ENCODE measurements at regions not wholly inside any gene's neighbourhood (a gene's known extent, or its start where the extent isn't known, plus 50 kb on each side); places are given as distances from the start of the nearest gene placed in this dataset.
"Not testable (repeated sequence)": the region's sequence is repeated elsewhere in the genome, so short reads cannot be mapped to it uniquely, and the experiment has no call there.

- no peak for DNase-seq (ENCODE audit: low read depth in 2 of 2)
Measured at GRCh38 chr6:6812427-6812826, 223.9 kb downstream of the LY86 start.

- no peak for DNase-seq (ENCODE audit: low read depth in 2 of 2)
Measured at GRCh38 chr6:6815732-6816131, 227.2 kb downstream of the LY86 start.

GRCh38 chr6:6816716-6817115 is 228.2 kb downstream of the LY86 start:
- DNase-seq (ENCODE audit: low read depth in 2 of 2) = no peak

- no peak for DNase-seq (ENCODE audit: low read depth in 2 of 2)
Measured at GRCh38 chr6:6818078-6818639, 229.6 kb downstream of the LY86 start.

- DNase-seq (ENCODE audit: low read depth in 2 of 2) = no peak
Measured at GRCh38 chr6:6820641-6821238, 232.2 kb downstream of the LY86 start.

GRCh38 chr6:6821639-6822261 is 233.2 kb downstream of the LY86 start:
- no peak for DNase-seq (ENCODE audit: low read depth in 2 of 2)

- DNase-seq (ENCODE audit: low read depth in 2 of 2) = no peak
Measured at GRCh38 chr6:6823030-6823429, 234.5 kb downstream of the LY86 start.

GRCh38 chr6:6823568-6824224 is 235.2 kb downstream of the LY86 start:
- DNase-seq (ENCODE audit: low read depth in 2 of 2) = no peak

GRCh38 chr6:6824381-6824780 is 235.9 kb downstream of the LY86 start:
- DNase-seq (ENCODE audit: low read depth in 2 of 2) = no peak

GRCh38 chr6:6825193-6825784 is 236.8 kb downstream of the LY86 start:
- no peak for DNase-seq (ENCODE audit: low read depth in 2 of 2)

- DNase-seq (ENCODE audit: low read depth in 2 of 2) = no peak
Measured at GRCh38 chr6:6826095-6826901, 237.8 kb downstream of the LY86 start.

GRCh38 chr6:6826961-6827360 is 238.4 kb downstream of the LY86 start:
- DNase-seq (ENCODE audit: low read depth in 2 of 2) = no peak

- DNase-seq (ENCODE audit: low read depth in 2 of 2) = no peak
Measured at GRCh38 chr6:6829872-6830685, 241.6 kb downstream of the LY86 start.

- not testable (repeated sequence) for DNase-seq (ENCODE audit: low read depth in 2 of 2)
Measured at GRCh38 chr6:6830686-6831063, 242.2 kb downstream of the LY86 start.

GRCh38 chr6:6832439-6832838 is 243.9 kb downstream of the LY86 start:
- no peak for DNase-seq (ENCODE audit: low read depth in 2 of 2)

- no peak for DNase-seq (ENCODE audit: low read depth in 2 of 2)
Measured at GRCh38 chr6:6834356-6835222, 246.1 kb downstream of the LY86 start.

GRCh38 chr6:6835223-6835503 is 246.6 kb downstream of the LY86 start:
- no peak for DNase-seq (ENCODE audit: low read depth in 2 of 2)

- no peak for DNase-seq (ENCODE audit: low read depth in 2 of 2)
Measured at GRCh38 chr6:6836609-6837406, 248.3 kb downstream of the LY86 start.

- DNase-seq (ENCODE audit: low read depth in 2 of 2) = no peak
Measured at GRCh38 chr6:6837541-6838080, 249.1 kb downstream of the LY86 start.
